ENCODE measurements at regions not wholly inside any gene's neighbourhood (a gene's known extent, or its start where the extent isn't known, plus 50 kb on each side); places are given as distances from the start of the nearest gene placed in this dataset.

- TF ChIP-seq TBL1XR1 (IDR thresholded peaks at IDR 0.05; ENCODE audit: low read depth, low read length): no peak
- TF ChIP-seq STAT1 (conservative IDR thresholded peaks at IDR 0.05): no peak
These were observed 226.9 kb upstream of the C9orf72 start (continued) for GRCh38 chr9:27800159-27800558.

GRCh38 chr9:27800692-27801370 lies 227.6 kb upstream of the C9orf72 start:
- no peak overlapping the region for H3K27ac ChIP-seq (ENCODE audit: control insufficient read depth, insufficient read depth)
- H4K20me1 ChIP-seq (ENCODE audit: control insufficient read depth, insufficient read depth): no peaks in the 10 kb centered on the region
- SMC1A ChIA-PET (ENCODE audit: uncharacterized antibody, unreplicated experiment): interaction anchor here (1.0 to 7.7 kb wide), 9 partner anchors 9 to 74 kb away, joined by 3 to 54 read pairs (median 6); no protein-coding TSS in a partner anchor
- no peaks in the 10 kb centered on the region for H3K79me2 ChIP-seq (ENCODE audit: control insufficient read depth, insufficient read depth, low read length)
- CTCF ChIA-PET: interaction anchor here (0.7 to 1.4 kb wide), 3 partner anchors 22 to 86 kb away, joined by 3 to 4 read pairs (median 4); no protein-coding TSS in a partner anchor
- intact Hi-C loops (cut with micrococcal nuclease; ENCODE audit: unreplicated experiment): no loop called here
- no peak overlapping the region for H3K4me3 ChIP-seq
- H3K4me2 ChIP-seq (ENCODE audit: control insufficient read depth, insufficient read depth): no peak overlapping the region
- TF ChIP-seq CREB1 (IDR thresholded peaks at IDR 0.05; ENCODE audit: low read depth) (no peak), MTA2 (IDR thresholded peaks at IDR 0.05; ENCODE audit: low read depth) (no peak), IRF4 (IDR thresholded peaks at IDR 0.05; ENCODE audit: low read depth, low read length) (no peak), CBX5 (IDR thresholded peaks at IDR 0.05; ENCODE audit: low read depth) (no peak), EGR1 (IDR thresholded peaks at IDR 0.05; ENCODE audit: borderline replicate concordance in 1 of 2, low read depth in 2 of 2, low read length in 2 of 2) (no peak), CBX3 (IDR thresholded peaks at IDR 0.05; ENCODE audit: borderline replicate concordance, low read depth) (no peak), RB1 (IDR thresholded peaks at IDR 0.05; ENCODE audit: borderline replicate concordance) (no peak), ZBTB4 (CRISPR knock-in tag; IDR thresholded peaks at IDR 0.05) (no peak)
- no peak for FAIRE-seq
- POLR2A ChIA-PET: no interaction called here
- in situ Hi-C loops (cut with MboI): no loop called here
- no peak overlapping the region for H3K9ac ChIP-seq (ENCODE audit: control insufficient read depth, insufficient read depth, low read length)
- H3K27me3 ChIP-seq (replicated peaks in 1 of 2; ENCODE audit: control insufficient read depth in 2 of 2, insufficient read depth in 2 of 2, low read length in 1 of 2): no peaks in the 10 kb centered on the region
- ATAC-seq: no peak
- 48% methylated on average over 2 of the region's 2 CpGs for WGBS (ENCODE audit: insufficient coverage, insufficient replicate concordance, low lambda C conversion rate, missing lambda C conversion rate)
- H3K4me1 ChIP-seq (ENCODE audit: control insufficient read depth, insufficient read depth, low read length): no peaks in the 10 kb centered on the region
- no peak overlapping the region for H2AFZ ChIP-seq (ENCODE audit: control insufficient read depth, low read depth, low read length)
- no peak for DNase-seq (ENCODE audit: low read depth, low spot score)
- RAD21 ChIA-PET (ENCODE audit: unreplicated experiment): interaction anchor here (1.1 to 1.9 kb wide), 3 partner anchors 14 to 74 kb away, joined by 3 to 9 read pairs (median 8); no protein-coding TSS in a partner anchor
- H3K9me3 ChIP-seq (replicated peaks; ENCODE audit: control insufficient read depth, insufficient read depth, low read length): no peaks in the 10 kb centered on the region
- no peaks in the 10 kb centered on the region for H3K36me3 ChIP-seq (ENCODE audit: control insufficient read depth in 2 of 2, insufficient read depth in 2 of 2, low read length in 1 of 2)
- BruUV-seq (replicated peaks): no TSS peak
